Common myeloid progenitor, CD34-positive (primary cell): ENCODE measurements at regions not wholly inside any gene's neighbourhood (a gene's known extent, or its start where the extent isn't known, plus 50 kb on each side); places are given as distances from the start of the nearest gene placed in this dataset.

Experiments used
- CTCF ChIA-PET: fragments of 350-600 bp; sonication (Branson Sonifier 250); formaldehyde crosslinking; loops from one replicate; lab custom pipeline; 2021; ENCODE audit warnings: antibody characterized with exemption; lab: Charles Lee
- POLR2A ChIA-PET: fragments of 350-600 bp; sonication (Branson Sonifier 250); formaldehyde crosslinking; loops from one replicate; lab custom pipeline; 2021; ENCODE audit warnings: antibody characterized with exemption; lab: Charles Lee
- DNase-seq, 3 donors: peaks; one replicate each; pipeline versions ENCODE4 v3.0.0 to v3.0.0-alpha.2; 2013
- H3K27ac ChIP-seq, 2 experiments: 1 replicate in 1 of 2; 2 replicates in 1 of 2; pipeline ENCODE4 v1.7.0; 2013; ENCODE audit warnings: inconsistent platforms in 2 of 2, low read length in 2 of 2, mild to moderate bottlenecking in 2 of 2, low read depth in 1 of 2, moderate library complexity in 1 of 2; ENCODE audit not compliant: severe bottlenecking in 2 of 2, insufficient read depth in 1 of 2, poor library complexity in 1 of 2
- H3K27me3 ChIP-seq, 5 experiments: replicated peaks in 2 of 5; 1 replicate in 3 of 5; 2 replicates in 2 of 5; pipeline versions ENCODE4 v1.6.1 to v1.7.0; 2013; ENCODE audit warnings: low read length in 4 of 5, mild to moderate bottlenecking in 2 of 5, moderate library complexity in 2 of 5, inconsistent platforms in 1 of 5; ENCODE audit not compliant: insufficient read depth in 5 of 5, control insufficient read depth in 4 of 5
- H3K36me3 ChIP-seq, 4 experiments: 1 replicate in 2 of 4; 2 replicates in 2 of 4; pipeline versions ENCODE4 v1.6.1 to v1.7.0; 2013; ENCODE audit warnings: low read length in 3 of 4, control low read depth in 1 of 4, mild to moderate bottlenecking in 1 of 4; ENCODE audit not compliant: control insufficient read depth in 4 of 4, insufficient read depth in 4 of 4
- H3K4me1 ChIP-seq, 4 experiments: 1 replicate in 3 of 4; 2 replicates in 1 of 4; pipeline versions ENCODE4 v1.6.1 to v1.7.1; 2013; ENCODE audit warnings: low read length in 3 of 4, mild to moderate bottlenecking in 3 of 4, control low read depth in 1 of 4, inconsistent platforms in 1 of 4, moderate library complexity in 1 of 4; ENCODE audit not compliant: control insufficient read depth in 4 of 4, insufficient read depth in 4 of 4; ENCODE audit errors: control extremely low read depth in 1 of 4
- H3K4me3 ChIP-seq, 7 experiments: 1 replicate in 4 of 7; 2 replicates in 3 of 7; pipeline versions ENCODE4 v1.5.1 to v1.7.0; 2013; ENCODE audit warnings: mild to moderate bottlenecking in 7 of 7, low read length in 6 of 7, moderate library complexity in 6 of 7, inconsistent platforms in 2 of 7, low read depth in 2 of 7, control low read depth in 1 of 7; ENCODE audit not compliant: insufficient read depth in 4 of 7, control insufficient read depth in 1 of 7; ENCODE audit errors: extremely low read depth in 1 of 7
- H3K9me3 ChIP-seq, 5 experiments: 1 replicate in 4 of 5; 2 replicates in 1 of 5; pipeline versions ENCODE4 v1.6.1 to v1.7.1; 2013; ENCODE audit warnings: low read length in 4 of 5, mild to moderate bottlenecking in 2 of 5, inconsistent platforms in 1 of 5, low read depth in 1 of 5, moderate library complexity in 1 of 5; ENCODE audit not compliant: control insufficient read depth in 4 of 5, insufficient read depth in 2 of 5; ENCODE audit errors: control extremely low read depth in 1 of 5
- WGBS: methylation state at CpG from one replicate; pipeline ENCODE4 v1.1.5; 2013; ENCODE audit not compliant: insufficient coverage; 5-methylcytosine and 5-hydroxymethylcytosine counted together

DNA sequence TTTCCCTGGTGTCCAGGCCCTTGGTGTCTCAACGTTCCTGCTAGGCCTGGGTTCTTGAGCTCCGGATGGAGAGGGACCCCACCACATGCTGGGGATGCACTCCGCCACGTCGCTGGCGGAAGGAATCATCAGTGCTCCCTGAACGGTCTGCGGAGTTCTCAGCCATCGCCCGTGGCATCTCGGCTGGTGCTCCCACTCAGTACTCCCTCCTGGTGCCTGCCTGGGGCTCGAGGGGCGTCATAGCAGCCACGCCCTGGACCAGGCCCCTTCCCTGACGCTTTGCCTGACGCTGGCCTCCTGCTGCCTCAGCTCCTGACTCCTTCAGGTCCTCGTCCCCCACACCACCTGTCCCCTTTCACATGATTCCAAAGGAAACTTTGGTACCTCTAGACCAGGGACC, 95.9 kb upstream of the CIBAR2 start:
- 93% methylated on average over 17 of the region's 17 CpGs for WGBS
- ChIA-PET POLR2A (no interaction called here), CTCF (no interaction called here)
- H3K9me3 ChIP-seq = peaks cover 0 to 8% (median 3%) of the 10 kb centered on the region in 5 experiments
- no peak for DNase-seq
- H3K36me3 ChIP-seq = no peaks in the 10 kb centered on the region
- no peaks in the 10 kb centered on the region for H3K27me3 ChIP-seq
- H3K27ac ChIP-seq = no peak overlapping the region
- no peak overlapping the region for H3K4me3 ChIP-seq
- H3K4me1 ChIP-seq = peaks cover 0 to 7% (median 0%) of the 10 kb centered on the region in 4 experiments

GRCh38 chr16:85208643-85209520, 96.6 kb upstream of the CIBAR2 start:
- Histone ChIP-seq H3K9me3 (peaks cover 0 to 8% (median 3%) of the 10 kb centered on the region in 5 experiments), H3K4me3 (no peak overlapping the region), H3K36me3 (no peaks in the 10 kb centered on the region), H3K27me3 (no peaks in the 10 kb centered on the region), H3K4me1 (peaks cover 0 to 7% (median 0%) of the 10 kb centered on the region in 4 experiments), H3K27ac (no peak overlapping the region)
- CTCF ChIA-PET = interaction anchor here (1.1 kb wide), 1 partner anchor 10 kb away, joined by 4 read pairs; no protein-coding TSS in a partner anchor
- POLR2A ChIA-PET = no interaction called here
- WGBS = 93% methylated on average over 18 of the region's 38 CpGs
- no peak for DNase-seq

DNA sequence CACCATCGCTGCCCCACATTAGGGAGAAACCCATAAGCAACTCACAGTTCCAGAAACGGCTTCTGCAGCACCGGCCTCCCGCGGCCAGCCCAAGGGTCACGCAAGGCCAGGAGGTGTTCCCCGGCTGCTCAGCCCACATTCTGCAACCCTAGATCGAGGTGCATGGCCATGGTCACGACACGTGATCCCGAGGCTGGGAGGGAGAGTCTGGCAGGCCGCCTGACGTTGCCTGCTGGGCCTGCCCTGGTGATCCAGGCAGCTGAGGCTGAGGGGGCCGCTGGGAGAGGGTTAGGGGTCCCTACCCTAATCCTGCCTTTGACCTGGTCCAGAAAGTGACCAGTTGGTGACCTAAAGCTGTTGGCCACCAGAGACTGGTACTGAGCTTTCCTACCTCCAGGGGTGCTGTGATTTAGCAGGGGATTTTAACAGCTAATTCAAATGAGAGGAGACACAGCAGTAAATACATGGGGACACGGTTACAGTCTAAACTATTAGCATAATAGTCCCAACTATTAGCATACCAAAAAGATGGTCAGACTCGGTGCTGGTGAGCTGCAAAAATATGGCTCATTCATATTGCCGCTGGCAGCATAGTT, 97.4 kb upstream of the CIBAR2 start:
- WGBS = 96% methylated on average over 17 of the region's 17 CpGs
- no peaks in the 10 kb centered on the region for H3K27me3 ChIP-seq
- POLR2A ChIA-PET = no interaction called here
- H3K4me1 ChIP-seq = peaks cover 0 to 7% (median 0%) of the 10 kb centered on the region in 4 experiments
- H3K4me3 ChIP-seq = no peak overlapping the region
- H3K36me3 ChIP-seq = no peaks in the 10 kb centered on the region
- no peak overlapping the region for H3K27ac ChIP-seq
- peaks cover 0 to 8% (median 3%) of the 10 kb centered on the region in 5 experiments for H3K9me3 ChIP-seq
- no peak for DNase-seq
- CTCF ChIA-PET = interaction anchor here (1.1 kb wide), 1 partner anchor 11 kb away, joined by 4 read pairs; no protein-coding TSS in a partner anchor

GRCh38 chr16:85210423-85211169, 98.3 kb upstream of the CIBAR2 start:
- WGBS = over 99% methylated on average over 8 of the region's 8 CpGs
- Histone ChIP-seq H3K9me3 (peaks cover 0 to 8% (median 3%) of the 10 kb centered on the region in 5 experiments), H3K27ac (no peak overlapping the region), H3K27me3 (no peaks in the 10 kb centered on the region), H3K36me3 (no peaks in the 10 kb centered on the region), H3K4me1 (peaks cover 0 to 7% (median 0%) of the 10 kb centered on the region in 4 experiments), H3K4me3 (no peak overlapping the region)
- ChIA-PET CTCF (interaction anchor here (1.1 kb wide), 2 partner anchors 12 to 35 kb away, joined by 3 to 4 read pairs; no protein-coding TSS in a partner anchor), POLR2A (no interaction called here)
- no peak for DNase-seq

DNA sequence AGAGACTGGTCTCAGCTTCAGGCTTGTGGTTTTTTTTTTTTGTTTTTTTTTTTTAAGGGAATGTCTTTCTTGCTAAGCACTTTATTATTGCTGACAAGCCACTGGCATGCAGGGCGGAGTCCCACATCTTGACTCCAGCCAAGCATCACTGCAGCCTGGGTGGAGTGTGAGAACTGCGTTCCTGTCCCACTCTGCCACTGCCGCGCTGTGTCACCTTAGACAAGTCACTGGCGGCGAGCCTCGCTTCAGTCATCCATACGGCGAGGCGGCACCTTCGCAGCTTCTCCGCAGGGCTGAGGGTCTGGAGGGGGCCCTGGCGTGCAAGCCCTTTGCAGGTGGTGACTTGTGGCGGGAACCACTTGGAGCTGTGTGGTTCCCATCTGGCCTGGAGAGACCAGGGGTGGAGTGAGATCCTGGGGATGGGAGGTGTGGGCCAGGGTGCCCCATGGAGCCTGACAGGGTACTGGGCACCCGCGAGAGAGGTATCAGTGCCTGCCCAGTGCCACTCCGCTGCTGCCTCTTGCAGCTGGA, 99.1 kb upstream of the CIBAR2 start:
- peaks cover 0 to 8% (median 3%) of the 10 kb centered on the region in 5 experiments for H3K9me3 ChIP-seq
- POLR2A ChIA-PET = no interaction called here
- H3K27me3 ChIP-seq = no peaks in the 10 kb centered on the region
- DNase-seq = no peak
- peaks cover 0 to 6% (median 0%) of the 10 kb centered on the region in 4 experiments for H3K4me1 ChIP-seq
- H3K27ac ChIP-seq = no peak overlapping the region
- over 99% methylated on average over 16 of the region's 17 CpGs for WGBS
- H3K4me3 ChIP-seq = no peak overlapping the region
- H3K36me3 ChIP-seq = no peaks in the 10 kb centered on the region
- CTCF ChIA-PET = interaction anchor here (1.1 kb wide), 1 partner anchor 34 kb away, joined by 3 read pairs; no protein-coding TSS in a partner anchor

- ChIA-PET POLR2A (no interaction called here), CTCF (no interaction called here)
- Histone ChIP-seq H3K9me3 (no peaks in the 10 kb centered on the region), H3K4me1 (no peaks in the 10 kb centered on the region), H3K36me3 (no peaks in the 10 kb centered on the region), H3K27me3 (no peaks in the 10 kb centered on the region), H3K4me3 (no peak overlapping the region), H3K27ac (no peak overlapping the region)
- WGBS = 97% methylated on average over 27 of the region's 28 CpGs
- DNase-seq = no peak
Observed at GRCh38 chr16:85213926-85214675, 101.8 kb upstream of the CIBAR2 start.
